HEK293 (cell line): ENCODE measurements at regions not wholly inside any gene's neighbourhood (a gene's known extent, or its start where the extent isn't known, plus 50 kb on each side); places are given as distances from the start of the nearest gene placed in this dataset.
A peak's percentile ranks its signal among the peaks of the same experiment; 100 is the strongest.

Source experiments
- CTCF ChIA-PET: fragments of 350-600 bp; formaldehyde crosslinking; extraction: SDS; loops from one replicate; lab custom pipeline; 2021; ENCODE audit warnings: antibody characterized with exemption; lab: Yijun Ruan, JAX
- POLR2A ChIA-PET: fragments of 300-600 bp; formaldehyde crosslinking; extraction: SDS; loops from one replicate; lab custom pipeline; 2020; ENCODE audit warnings: antibody characterized with exemption, inconsistent platforms; lab: Yijun Ruan, JAX
- H3K27ac ChIP-seq: fragments of 200-500 bp; sonication (Bioruptor generic); 2 replicates; pipeline ENCODE4 v1.5.1; 2014; ENCODE audit warnings: low read depth, low read length, control low read depth, inconsistent platforms; ENCODE audit errors: extremely low read depth
- H3K36me3 ChIP-seq, 2 experiments: fragments of 200-500 bp in 1 of 2; sonication (Bioruptor generic) in 1 of 2; 1 replicate in 1 of 2; 2 replicates in 1 of 2; pipeline ENCODE4 v1.5.1; 2014 to 2017; ENCODE audit warnings: inconsistent platforms in 2 of 2, low read length in 2 of 2; ENCODE audit not compliant: control insufficient read depth in 2 of 2, insufficient read depth in 1 of 2
- H3K4me1 ChIP-seq: fragments of 200-500 bp; sonication (Bioruptor generic); 2 replicates; pipeline ENCODE4 v1.5.1; 2014; ENCODE audit warnings: mild to moderate bottlenecking, low read length, inconsistent platforms; ENCODE audit not compliant: control insufficient read depth, insufficient read depth
- H3K4me3 ChIP-seq: 2 replicates; pipeline ENCODE4 v1.5.1; 2011; ENCODE audit warnings: low read depth, mild to moderate bottlenecking, control low read depth, low read length, moderate library complexity
- H3K9me3 ChIP-seq: fragments of 200-500 bp; sonication (Bioruptor generic); 2 replicates; pipeline ENCODE4 v1.5.1; 2014; ENCODE audit warnings: low read depth, low read length, inconsistent platforms; ENCODE audit not compliant: control insufficient read depth, insufficient read depth
- BCL11B ChIP-seq: fragments of 450-650 bp; formaldehyde crosslinking; IDR thresholded peaks from 2 replicates; pipeline ENCODE4 v1.5.1; 2016; ENCODE audit warnings: low read depth, missing biosample characterization, missing genetic modification characterization
- MEIS1 ChIP-seq: sonication (generic); formaldehyde crosslinking; IDR thresholded peaks from 2 replicates; pipeline ENCODE4 v1.8.1; 2022; ENCODE audit warnings: missing genetic modification reagents, mild to moderate bottlenecking, borderline replicate concordance
- TCF7L2 ChIP-seq: IDR thresholded peaks from 2 replicates; pipeline ENCODE4 v1.6.1; 2011; ENCODE audit warnings: low read depth, mild to moderate bottlenecking, inconsistent platforms, low read length, moderate library complexity, borderline replicate concordance
- ZBTB1 ChIP-seq: fragments of 450-650 bp; formaldehyde crosslinking; IDR thresholded peaks from 2 replicates; pipeline ENCODE4 v1.5.1; 2016; ENCODE audit warnings: missing biosample characterization, missing genetic modification characterization
- ZEB2 ChIP-seq: fragments of 450-650 bp; formaldehyde crosslinking; IDR thresholded peaks from 2 replicates; pipeline ENCODE4 v1.5.1; 2016; ENCODE audit warnings: missing biosample characterization, missing genetic modification characterization
- ZNF174 ChIP-seq: fragments of 450-650 bp; formaldehyde crosslinking; IDR thresholded peaks from 2 replicates; pipeline ENCODE4 v1.5.0; 2017; ENCODE audit warnings: missing biosample characterization, mild to moderate bottlenecking, missing genetic modification characterization
- ZNF221 ChIP-seq: fragments of 450-650 bp; formaldehyde crosslinking; IDR thresholded peaks from 2 replicates; pipeline ENCODE4 v1.5.1; 2017; ENCODE audit warnings: missing biosample characterization, missing genetic modification characterization, borderline replicate concordance
- ZNF404 ChIP-seq: fragments of 450-650 bp; formaldehyde crosslinking; IDR thresholded peaks from 2 replicates; pipeline ENCODE4 v1.5.1; 2017; ENCODE audit warnings: missing biosample characterization, missing genetic modification characterization
- ZNF521 ChIP-seq: fragments of 450-650 bp; formaldehyde crosslinking; IDR thresholded peaks from 2 replicates; pipeline ENCODE4 v1.5.1; 2017; ENCODE audit warnings: missing biosample characterization, mild to moderate bottlenecking, missing genetic modification characterization
- ZNF555 ChIP-seq: fragments of 450-650 bp; formaldehyde crosslinking; conservative IDR thresholded peaks from 2 replicates; pipeline ENCODE4 v1.5.1; 2017; ENCODE audit warnings: missing biosample characterization, mild to moderate bottlenecking, missing genetic modification characterization, inconsistent platforms
- ZNF600 ChIP-seq: fragments of 450-650 bp; formaldehyde crosslinking; IDR thresholded peaks from 2 replicates; pipeline ENCODE4 v1.5.1; 2016; ENCODE audit warnings: missing biosample characterization, missing genetic modification characterization
- ZNF654 ChIP-seq: fragments of 450-650 bp; formaldehyde crosslinking; IDR thresholded peaks from 2 replicates; pipeline ENCODE4 v1.5.1; 2016; ENCODE audit warnings: low read depth, missing biosample characterization, missing genetic modification characterization
- ZNF660 ChIP-seq: fragments of 450-650 bp; IDR thresholded peaks from 2 replicates; pipeline ENCODE4 v1.5.1; 2018; ENCODE audit warnings: missing biosample characterization, mild to moderate bottlenecking, missing genetic modification characterization
- TF ChIP-seq, protein P1 (sequence below): fragments of 450-650 bp; formaldehyde crosslinking; IDR thresholded peaks from 2 replicates; pipeline ENCODE4 v1.5.1; 2016; ENCODE audit warnings: missing biosample characterization, missing genetic modification characterization, low read depth
- TF ChIP-seq, protein P2 (sequence below): fragments of 450-650 bp; formaldehyde crosslinking; IDR thresholded peaks from 2 replicates; pipeline ENCODE4 v1.5.1; 2016; ENCODE audit warnings: missing biosample characterization, missing genetic modification characterization
- TF ChIP-seq, protein P3 (sequence below): sonication (generic); formaldehyde crosslinking; IDR thresholded peaks from 2 replicates; pipeline ENCODE4 v1.8.1; 2022; ENCODE audit warnings: mild to moderate bottlenecking, moderate library complexity, missing genetic modification reagents
- TF ChIP-seq, protein P4 (sequence below): fragments of 450-650 bp; formaldehyde crosslinking; IDR thresholded peaks from 2 replicates; pipeline ENCODE4 v1.5.1; 2016; ENCODE audit warnings: missing biosample characterization, missing genetic modification characterization
- TF ChIP-seq, protein P5 (sequence below): fragments of 450-650 bp; formaldehyde crosslinking; IDR thresholded peaks from 2 replicates; pipeline ENCODE4 v1.5.1; 2016; ENCODE audit warnings: missing biosample characterization, missing genetic modification characterization
- TF ChIP-seq, protein P6 (sequence below): fragments of 450-650 bp; formaldehyde crosslinking; IDR thresholded peaks from 2 replicates; pipeline ENCODE4 v1.5.1; 2016; ENCODE audit warnings: missing biosample characterization, missing genetic modification characterization

DNA sequence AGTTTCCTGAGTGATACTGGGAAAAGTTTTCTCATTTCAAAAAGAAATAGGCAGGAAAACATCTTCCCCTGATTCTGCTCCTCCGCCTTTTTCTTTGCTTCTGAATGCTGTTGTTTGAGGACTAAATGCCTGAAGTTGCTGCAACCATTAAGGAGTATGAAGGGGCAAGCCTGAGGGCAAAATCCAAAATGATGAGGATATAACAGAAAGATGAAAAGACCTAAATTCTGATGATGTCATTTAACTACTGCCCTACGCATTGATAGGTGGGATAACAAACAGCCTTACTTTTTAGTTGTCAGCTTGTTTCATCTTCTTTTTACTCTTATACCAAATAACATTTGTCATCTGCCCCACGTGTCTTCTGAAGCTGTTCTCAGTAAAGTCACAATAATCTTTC is 474.6 kb upstream of the MMS22L start:
- Histone ChIP-seq H3K4me3 (no peak overlapping the region), H3K27ac (no peak overlapping the region), H3K9me3 (no peaks in the 10 kb centered on the region), H3K36me3 (no peaks in the 10 kb centered on the region), H3K4me1 (no peaks in the 10 kb centered on the region)
- ChIA-PET CTCF (no interaction called here), POLR2A (no interaction called here)
- TF ChIP-seq, protein P1, sequence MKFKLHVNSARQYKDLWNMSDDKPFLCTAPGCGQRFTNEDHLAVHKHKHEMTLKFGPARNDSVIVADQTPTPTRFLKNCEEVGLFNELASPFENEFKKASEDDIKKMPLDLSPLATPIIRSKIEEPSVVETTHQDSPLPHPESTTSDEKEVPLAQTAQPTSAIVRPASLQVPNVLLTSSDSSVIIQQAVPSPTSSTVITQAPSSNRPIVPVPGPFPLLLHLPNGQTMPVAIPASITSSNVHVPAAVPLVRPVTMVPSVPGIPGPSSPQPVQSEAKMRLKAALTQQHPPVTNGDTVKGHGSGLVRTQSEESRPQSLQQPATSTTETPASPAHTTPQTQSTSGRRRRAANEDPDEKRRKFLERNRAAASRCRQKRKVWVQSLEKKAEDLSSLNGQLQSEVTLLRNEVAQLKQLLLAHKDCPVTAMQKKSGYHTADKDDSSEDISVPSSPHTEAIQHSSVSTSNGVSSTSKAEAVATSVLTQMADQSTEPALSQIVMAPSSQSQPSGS (tag by site-specific recombination) = 0 out of 2 replicates have a peak, but pooled peaks have one; percentile 28
- TF ChIP-seq ZBTB1 (tag by site-specific recombination) = no peak

DNA sequence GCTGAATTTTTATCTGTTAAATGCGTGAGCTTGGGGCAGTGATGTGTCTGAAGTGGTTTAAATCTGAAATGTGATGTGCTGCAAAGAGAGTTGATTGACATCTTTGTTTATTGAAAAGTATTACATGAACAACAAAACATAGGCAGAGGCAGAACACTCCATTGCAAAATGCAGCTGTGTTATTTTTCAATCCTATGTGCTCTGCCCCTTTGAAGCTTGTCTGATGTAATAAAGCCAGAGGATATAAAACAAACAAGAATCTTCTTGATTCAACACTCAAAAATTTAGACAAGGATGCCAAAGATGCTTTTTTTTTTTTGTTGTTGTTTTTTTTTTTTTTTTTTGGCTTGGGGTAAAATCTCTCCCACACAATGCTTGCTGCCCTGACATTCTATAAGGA is 482.4 kb upstream of the MMS22L start:
- no peak overlapping the region for H3K4me3 ChIP-seq
- POLR2A ChIA-PET = no interaction called here
- TF ChIP-seq ZNF521 (tag by site-specific recombination) (no peak), ZNF654 (no peak), ZNF660 (tag by site-specific recombination) (no peak), BCL11B (no peak), MEIS1 (no peak), ZNF555 (tag by site-specific recombination) (no peak), ZEB2 (tag by site-specific recombination) (no peak), ZNF600 (tag by site-specific recombination) (no peak), ZNF404 (tag by site-specific recombination) (no peak), ZNF221 (tag by site-specific recombination) (no peak), TCF7L2 (no peak), ZNF174 (tag by site-specific recombination) (no peak)
- TF ChIP-seq, protein P2, sequence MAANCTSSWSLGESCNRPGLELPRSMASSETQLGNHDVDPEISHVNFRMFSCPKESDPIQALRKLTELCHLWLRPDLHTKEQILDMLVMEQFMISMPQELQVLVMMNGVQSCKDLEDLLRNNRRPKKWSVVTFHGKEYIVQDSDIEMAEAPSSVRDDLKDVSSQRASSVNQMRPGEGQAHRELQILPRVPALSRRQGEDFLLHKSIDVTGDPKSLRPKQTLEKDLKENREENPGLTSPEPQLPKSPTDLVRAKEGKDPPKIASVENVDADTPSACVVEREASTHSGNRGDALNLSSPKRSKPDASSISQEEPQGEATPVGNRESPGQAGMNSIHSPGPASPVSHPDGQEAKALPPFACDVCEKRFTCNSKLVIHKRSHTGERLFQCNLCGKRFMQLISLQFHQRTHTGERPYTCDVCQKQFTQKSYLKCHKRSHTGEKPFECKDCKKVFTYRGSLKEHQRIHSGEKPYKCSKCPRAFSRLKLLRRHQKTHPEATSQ = no peak
- TF ChIP-seq, protein P3, sequence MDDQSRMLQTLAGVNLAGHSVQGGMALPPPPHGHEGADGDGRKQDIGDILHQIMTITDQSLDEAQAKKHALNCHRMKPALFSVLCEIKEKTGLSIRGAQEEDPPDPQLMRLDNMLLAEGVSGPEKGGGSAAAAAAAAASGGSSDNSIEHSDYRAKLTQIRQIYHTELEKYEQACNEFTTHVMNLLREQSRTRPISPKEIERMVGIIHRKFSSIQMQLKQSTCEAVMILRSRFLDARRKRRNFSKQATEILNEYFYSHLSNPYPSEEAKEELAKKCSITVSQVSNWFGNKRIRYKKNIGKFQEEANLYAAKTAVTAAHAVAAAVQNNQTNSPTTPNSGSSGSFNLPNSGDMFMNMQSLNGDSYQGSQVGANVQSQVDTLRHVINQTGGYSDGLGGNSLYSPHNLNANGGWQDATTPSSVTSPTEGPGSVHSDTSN (CRISPR knock-in tag) = no peak
- TF ChIP-seq, protein P4, sequence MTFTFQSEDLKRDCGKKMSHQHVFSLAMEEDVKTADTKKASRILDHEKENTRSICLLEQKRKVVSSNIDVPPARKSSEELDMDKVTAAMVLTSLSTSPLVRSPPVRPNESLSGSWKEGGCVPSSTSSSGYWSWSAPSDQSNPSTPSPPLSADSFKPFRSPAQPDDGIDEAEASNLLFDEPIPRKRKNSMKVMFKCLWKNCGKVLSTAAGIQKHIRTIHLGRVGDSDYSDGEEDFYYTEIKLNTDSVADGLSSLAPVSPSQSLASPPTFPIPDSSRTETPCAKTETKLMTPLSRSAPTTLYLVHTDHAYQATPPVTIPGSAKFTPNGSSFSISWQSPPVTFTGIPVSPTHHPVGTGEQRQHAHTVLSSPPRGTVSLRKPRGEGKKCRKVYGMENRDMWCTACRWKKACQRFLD (tag by site-specific recombination) = no peak
- TF ChIP-seq, protein P5, sequence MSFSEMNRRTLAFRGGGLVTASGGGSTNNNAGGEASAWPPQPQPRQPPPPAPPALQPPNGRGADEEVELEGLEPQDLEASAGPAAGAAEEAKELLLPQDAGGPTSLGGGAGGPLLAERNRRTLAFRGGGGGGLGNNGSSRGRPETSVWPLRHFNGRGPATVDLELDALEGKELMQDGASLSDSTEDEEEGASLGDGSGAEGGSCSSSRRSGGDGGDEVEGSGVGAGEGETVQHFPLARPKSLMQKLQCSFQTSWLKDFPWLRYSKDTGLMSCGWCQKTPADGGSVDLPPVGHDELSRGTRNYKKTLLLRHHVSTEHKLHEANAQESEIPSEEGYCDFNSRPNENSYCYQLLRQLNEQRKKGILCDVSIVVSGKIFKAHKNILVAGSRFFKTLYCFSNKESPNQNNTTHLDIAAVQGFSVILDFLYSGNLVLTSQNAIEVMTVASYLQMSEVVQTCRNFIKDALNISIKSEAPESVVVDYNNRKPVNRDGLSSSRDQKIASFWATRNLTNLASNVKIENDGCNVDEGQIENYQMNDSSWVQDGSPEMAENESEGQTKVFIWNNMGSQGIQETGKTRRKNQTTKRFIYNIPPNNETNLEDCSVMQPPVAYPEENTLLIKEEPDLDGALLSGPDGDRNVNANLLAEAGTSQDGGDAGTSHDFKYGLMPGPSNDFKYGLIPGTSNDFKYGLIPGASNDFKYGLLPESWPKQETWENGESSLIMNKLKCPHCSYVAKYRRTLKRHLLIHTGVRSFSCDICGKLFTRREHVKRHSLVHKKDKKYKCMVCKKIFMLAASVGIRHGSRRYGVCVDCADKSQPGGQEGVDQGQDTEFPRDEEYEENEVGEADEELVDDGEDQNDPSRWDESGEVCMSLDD = no peak
- TF ChIP-seq, protein P6, sequence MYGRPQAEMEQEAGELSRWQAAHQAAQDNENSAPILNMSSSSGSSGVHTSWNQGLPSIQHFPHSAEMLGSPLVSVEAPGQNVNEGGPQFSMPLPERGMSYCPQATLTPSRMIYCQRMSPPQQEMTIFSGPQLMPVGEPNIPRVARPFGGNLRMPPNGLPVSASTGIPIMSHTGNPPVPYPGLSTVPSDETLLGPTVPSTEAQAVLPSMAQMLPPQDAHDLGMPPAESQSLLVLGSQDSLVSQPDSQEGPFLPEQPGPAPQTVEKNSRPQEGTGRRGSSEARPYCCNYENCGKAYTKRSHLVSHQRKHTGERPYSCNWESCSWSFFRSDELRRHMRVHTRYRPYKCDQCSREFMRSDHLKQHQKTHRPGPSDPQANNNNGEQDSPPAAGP (tag by site-specific recombination) = no peak
- no peaks in the 10 kb centered on the region for H3K4me1 ChIP-seq
- no peaks in the 10 kb centered on the region for H3K9me3 ChIP-seq
- H3K36me3 ChIP-seq = no peaks in the 10 kb centered on the region
- no peak overlapping the region for H3K27ac ChIP-seq
- CTCF ChIA-PET = interaction anchor here (0.6 kb wide), 2 partner anchors 89 to 325 kb away, joined by 3 read pairs; no protein-coding TSS in a partner anchor
